ENCODE measurements at regions not wholly inside any gene's neighbourhood (a gene's known extent, or its start where the extent isn't known, plus 50 kb on each side); places are given as distances from the start of the nearest gene placed in this dataset.

DNA sequence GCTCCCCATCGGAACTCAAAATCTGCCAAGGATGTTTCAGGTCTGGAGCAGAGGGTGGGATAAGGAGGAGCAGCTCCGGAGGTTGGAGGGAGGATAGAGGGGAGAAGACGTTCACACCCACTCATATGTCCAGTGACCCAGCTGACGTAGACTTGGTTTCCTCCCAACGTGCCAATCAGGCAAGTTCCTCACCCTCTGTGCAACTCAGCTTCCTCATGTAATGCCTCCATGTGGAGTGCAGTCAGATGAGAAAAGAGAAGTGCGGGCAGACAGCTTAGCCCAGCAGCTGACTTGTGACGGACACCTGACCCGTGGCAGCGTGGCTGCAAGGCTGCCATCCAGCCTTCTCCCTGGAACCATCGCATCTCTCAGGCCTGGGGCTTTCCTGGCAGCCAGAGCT lies 86.8 kb downstream of the NPTX2 start:
- TF ChIP-seq, protein P1, sequence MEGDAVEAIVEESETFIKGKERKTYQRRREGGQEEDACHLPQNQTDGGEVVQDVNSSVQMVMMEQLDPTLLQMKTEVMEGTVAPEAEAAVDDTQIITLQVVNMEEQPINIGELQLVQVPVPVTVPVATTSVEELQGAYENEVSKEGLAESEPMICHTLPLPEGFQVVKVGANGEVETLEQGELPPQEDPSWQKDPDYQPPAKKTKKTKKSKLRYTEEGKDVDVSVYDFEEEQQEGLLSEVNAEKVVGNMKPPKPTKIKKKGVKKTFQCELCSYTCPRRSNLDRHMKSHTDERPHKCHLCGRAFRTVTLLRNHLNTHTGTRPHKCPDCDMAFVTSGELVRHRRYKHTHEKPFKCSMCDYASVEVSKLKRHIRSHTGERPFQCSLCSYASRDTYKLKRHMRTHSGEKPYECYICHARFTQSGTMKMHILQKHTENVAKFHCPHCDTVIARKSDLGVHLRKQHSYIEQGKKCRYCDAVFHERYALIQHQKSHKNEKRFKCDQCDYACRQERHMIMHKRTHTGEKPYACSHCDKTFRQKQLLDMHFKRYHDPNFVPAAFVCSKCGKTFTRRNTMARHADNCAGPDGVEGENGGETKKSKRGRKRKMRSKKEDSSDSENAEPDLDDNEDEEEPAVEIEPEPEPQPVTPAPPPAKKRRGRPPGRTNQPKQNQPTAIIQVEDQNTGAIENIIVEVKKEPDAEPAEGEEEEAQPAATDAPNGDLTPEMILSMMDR (IDR thresholded peaks at IDR 0.05; ENCODE audit: borderline replicate concordance, extremely low read depth, insufficient read depth), result no peak
- DNase-seq (no peak), FAIRE-seq (no peak)
- Histone ChIP-seq H3K4me3 (ENCODE audit: low read length in 3 of 3) (no peak overlapping the region), H3K9ac (ENCODE audit: low read length in 3 of 3) (no peak overlapping the region), H3K36me3 (ENCODE audit: control insufficient read depth in 2 of 3, insufficient read depth in 3 of 3, low read length in 3 of 3) (no peaks in the 10 kb centered on the region), H3K27me3 (ENCODE audit: control insufficient read depth, insufficient read depth, low read length) (no peaks in the 10 kb centered on the region), H3K9me3 (ENCODE audit: control insufficient read depth in 2 of 3, insufficient read depth in 1 of 3, low read length in 3 of 3) (no peaks in the 10 kb centered on the region), H3K27ac (ENCODE audit: low read depth in 2 of 2, low read length in 2 of 2) (no peak overlapping the region), H3K4me1 (ENCODE audit: control insufficient read depth in 2 of 3, insufficient read depth in 2 of 3, low read depth in 1 of 3, low read length in 3 of 3) (no peaks in the 10 kb centered on the region)
- intact Hi-C loops (cut with DNase I), result no loop called here

DNA sequence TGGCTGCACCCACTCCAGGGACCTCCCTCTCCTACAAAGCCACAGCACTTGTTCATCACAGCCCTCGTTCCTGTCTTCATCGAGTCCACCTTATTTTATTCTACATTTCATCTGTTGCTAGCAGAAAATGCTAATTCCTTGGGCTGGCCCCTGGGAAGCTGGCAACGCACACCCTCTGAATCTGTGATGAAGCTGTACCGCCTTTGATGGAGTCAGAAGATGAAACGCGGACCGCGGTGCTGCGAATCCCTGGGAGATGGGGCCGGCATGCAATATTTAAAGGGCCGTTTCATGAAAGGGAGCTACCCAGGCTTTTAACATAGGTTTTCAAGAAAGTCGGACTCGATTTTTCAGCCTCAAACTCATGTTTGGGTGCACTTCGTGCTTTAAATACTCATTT lies 88.5 kb downstream of the NPTX2 start:
- DNase-seq (no peak), FAIRE-seq (no peak)
- H3K9me3 ChIP-seq (ENCODE audit: control insufficient read depth in 2 of 3, insufficient read depth in 1 of 3, low read length in 3 of 3), result no peaks in the 10 kb centered on the region
- H3K36me3 ChIP-seq (ENCODE audit: control insufficient read depth in 2 of 3, insufficient read depth in 3 of 3, low read length in 3 of 3), result no peaks in the 10 kb centered on the region
- H3K9ac ChIP-seq (ENCODE audit: low read length in 3 of 3), result no peak overlapping the region
- H3K27ac ChIP-seq (ENCODE audit: low read depth in 2 of 2, low read length in 2 of 2), result no peak overlapping the region
- H3K27me3 ChIP-seq (ENCODE audit: control insufficient read depth, insufficient read depth, low read length), result no peaks in the 10 kb centered on the region
- TF ChIP-seq, protein P1 (IDR thresholded peaks at IDR 0.05; ENCODE audit: borderline replicate concordance, extremely low read depth, insufficient read depth), result no peak
- no peak overlapping the region for H3K4me3 ChIP-seq (ENCODE audit: low read length in 3 of 3)
- no peaks in the 10 kb centered on the region for H3K4me1 ChIP-seq (ENCODE audit: control insufficient read depth in 2 of 3, insufficient read depth in 2 of 3, low read depth in 1 of 3, low read length in 3 of 3)
- intact Hi-C loops (cut with DNase I), result no loop called here

DNA sequence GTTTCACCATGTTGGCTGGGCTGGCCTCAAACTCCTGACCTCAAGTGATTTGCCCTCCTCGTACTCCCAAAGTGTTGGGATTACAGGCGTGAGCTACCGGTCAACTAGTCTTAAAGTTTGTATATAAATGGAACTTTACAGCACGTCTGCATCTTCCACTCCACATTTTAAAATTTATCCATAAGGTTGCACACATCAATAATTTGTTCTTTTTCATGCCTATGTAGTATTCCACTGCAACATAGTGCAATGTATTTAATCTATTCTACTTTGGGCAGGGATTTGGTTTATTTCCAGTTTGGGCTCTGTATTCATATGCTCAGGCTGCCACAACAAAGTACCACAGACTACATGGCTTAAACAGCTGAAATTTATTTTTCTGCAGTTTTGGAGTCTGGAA lies 90.0 kb downstream of the NPTX2 start:
- no peak overlapping the region for H3K27ac ChIP-seq (ENCODE audit: low read depth in 2 of 2, low read length in 2 of 2)
- no peaks in the 10 kb centered on the region for H3K36me3 ChIP-seq (ENCODE audit: control insufficient read depth in 2 of 3, insufficient read depth in 3 of 3, low read length in 3 of 3)
- H3K4me3 ChIP-seq (ENCODE audit: low read length in 3 of 3), result no peak overlapping the region
- H3K4me1 ChIP-seq (ENCODE audit: control insufficient read depth in 2 of 3, insufficient read depth in 2 of 3, low read depth in 1 of 3, low read length in 3 of 3), result no peaks in the 10 kb centered on the region
- intact Hi-C loops (cut with DNase I), result no loop called here
- TF ChIP-seq, protein P1 (IDR thresholded peaks at IDR 0.05; ENCODE audit: borderline replicate concordance, extremely low read depth, insufficient read depth), result no peak
- FAIRE-seq, result no peak
- no peaks in the 10 kb centered on the region for H3K9me3 ChIP-seq (ENCODE audit: control insufficient read depth in 2 of 3, insufficient read depth in 1 of 3, low read length in 3 of 3)
- H3K27me3 ChIP-seq (ENCODE audit: control insufficient read depth, insufficient read depth, low read length), result no peaks in the 10 kb centered on the region
- H3K9ac ChIP-seq (ENCODE audit: low read length in 3 of 3), result no peak overlapping the region
- no peak for DNase-seq

DNA sequence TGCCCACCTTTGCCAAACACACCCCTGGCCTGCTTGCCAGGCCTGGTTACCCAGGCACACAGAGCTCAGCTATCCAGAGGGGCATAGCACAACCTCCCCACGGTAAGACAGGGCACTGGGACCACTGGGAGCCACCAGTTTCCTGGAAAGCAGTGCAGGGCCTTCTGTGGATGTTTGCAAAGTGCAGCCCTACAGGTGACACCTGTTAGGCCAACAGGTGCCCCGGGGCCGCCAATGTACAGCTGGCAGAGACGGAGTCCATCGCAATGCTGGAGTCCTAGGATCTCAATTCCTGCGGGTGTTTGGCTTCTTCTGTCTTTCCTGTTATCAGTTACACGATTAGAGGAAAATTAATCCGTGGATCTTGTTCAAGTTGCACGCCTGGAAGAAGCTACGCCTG lies 94.9 kb downstream of the NPTX2 start:
- intact Hi-C loops (cut with DNase I), result no loop called here
- H3K27me3 ChIP-seq (ENCODE audit: control insufficient read depth, insufficient read depth, low read length), result no peaks in the 10 kb centered on the region
- no peak overlapping the region for H3K27ac ChIP-seq (ENCODE audit: low read depth in 2 of 2, low read length in 2 of 2)
- H3K36me3 ChIP-seq (ENCODE audit: control insufficient read depth in 2 of 3, insufficient read depth in 3 of 3, low read length in 3 of 3), result no peaks in the 10 kb centered on the region
- no peak overlapping the region for H3K4me3 ChIP-seq (ENCODE audit: low read length in 3 of 3)
- H3K4me1 ChIP-seq (ENCODE audit: control insufficient read depth in 2 of 3, insufficient read depth in 2 of 3, low read depth in 1 of 3, low read length in 3 of 3), result no peaks in the 10 kb centered on the region
- no peaks in the 10 kb centered on the region for H3K9me3 ChIP-seq (ENCODE audit: control insufficient read depth in 2 of 3, insufficient read depth in 1 of 3, low read length in 3 of 3)
- FAIRE-seq (no peak), DNase-seq (no peak)
- TF ChIP-seq, protein P1 (IDR thresholded peaks at IDR 0.05; ENCODE audit: borderline replicate concordance, extremely low read depth, insufficient read depth), result no peak
- no peak overlapping the region for H3K9ac ChIP-seq (ENCODE audit: low read length in 3 of 3)

Measured in kidney (tissue), 13 donors.